ENCODE measurements at regions not wholly inside any gene's neighbourhood (a gene's known extent, or its start where the extent isn't known, plus 50 kb on each side); places are given as distances from the start of the nearest gene placed in this dataset.

- ATAC-seq (no peak), DNase-seq (no peak)
- TF ChIP-seq CTCF (IDR thresholded peaks at IDR 0.05), result no peak
- H3K4me1 ChIP-seq, result no peaks in the 10 kb centered on the region
- WGBS, 3 donors, result 46 to 75% (median 54%) methylated on average over 1 of the region's 1 CpG
- H3K27me3 ChIP-seq (ENCODE audit: insufficient read depth in 3 of 3, low read length in 2 of 3), result no peaks in the 10 kb centered on the region
- intact Hi-C loops (cut with DNase I), result no loop called here
- no peaks in the 10 kb centered on the region for H3K9me3 ChIP-seq
- H3K4me3 ChIP-seq, result no peak overlapping the region
- no peaks in the 10 kb centered on the region for H3K36me3 ChIP-seq (ENCODE audit: insufficient read depth in 1 of 2, low read depth in 1 of 2)
- no peak overlapping the region for H3K27ac ChIP-seq
These were observed 366.6 kb upstream of the FIGN start for GRCh38 chr2:164102366-164102765.

GRCh38 chr2:164091673-164092072 is 355.9 kb upstream of the FIGN start:
- no peaks in the 10 kb centered on the region for H3K36me3 ChIP-seq (ENCODE audit: insufficient read depth in 1 of 2, low read depth in 1 of 2)
- 46 to 65% (median 63%) methylated on average over 4 of the region's 4 CpGs for WGBS, 3 donors
- no peak overlapping the region for H3K27ac ChIP-seq
- no peak overlapping the region for H3K4me3 ChIP-seq
- ATAC-seq (no peak), DNase-seq (no peak)
- no peak for TF ChIP-seq CTCF (IDR thresholded peaks at IDR 0.05)
- no peaks in the 10 kb centered on the region for H3K9me3 ChIP-seq
- H3K4me1 ChIP-seq, result no peaks in the 10 kb centered on the region
- no peaks in the 10 kb centered on the region for H3K27me3 ChIP-seq (ENCODE audit: insufficient read depth in 3 of 3, low read length in 2 of 3)
- intact Hi-C loops (cut with DNase I), result no loop called here

- Histone ChIP-seq H3K4me3 (no peak overlapping the region), H3K27ac (no peak overlapping the region), H3K4me1 (no peaks in the 10 kb centered on the region), H3K9me3 (no peaks in the 10 kb centered on the region), H3K27me3 (ENCODE audit: insufficient read depth in 3 of 3, low read length in 2 of 3) (no peaks in the 10 kb centered on the region), H3K36me3 (ENCODE audit: insufficient read depth in 1 of 2, low read depth in 1 of 2) (no peaks in the 10 kb centered on the region)
- DNase-seq, result no peak
- intact Hi-C loops (cut with DNase I), result no loop called here
- no peak for TF ChIP-seq CTCF (IDR thresholded peaks at IDR 0.05)
- ATAC-seq, result no peak
- 41 to 43% (median 42%) methylated on average over 3 of the region's 3 CpGs for WGBS, 3 donors
These were observed 354.7 kb upstream of the FIGN start for GRCh38 chr2:164090533-164090932.

- intact Hi-C loops (cut with DNase I), result no loop called here
- TF ChIP-seq CTCF (IDR thresholded peaks at IDR 0.05), result no peak
- H3K36me3 ChIP-seq (ENCODE audit: insufficient read depth in 1 of 2, low read depth in 1 of 2), result no peaks in the 10 kb centered on the region
- H3K27ac ChIP-seq, result no peak overlapping the region
- ATAC-seq (no peak), DNase-seq (no peak)
- no peaks in the 10 kb centered on the region for H3K4me1 ChIP-seq
- WGBS, 3 donors, result 87 to 91% (median 88%) methylated on average over 2 of the region's 2 CpGs
- H3K27me3 ChIP-seq (ENCODE audit: insufficient read depth in 3 of 3, low read length in 2 of 3), result no peaks in the 10 kb centered on the region
- H3K9me3 ChIP-seq, result no peaks in the 10 kb centered on the region
- H3K4me3 ChIP-seq, result no peak overlapping the region
These were observed 348.3 kb upstream of the FIGN start for GRCh38 chr2:164084066-164084465.

- Histone ChIP-seq H3K9me3 (no peaks in the 10 kb centered on the region), H3K4me3 (no peak overlapping the region), H3K27me3 (ENCODE audit: insufficient read depth in 3 of 3, low read length in 2 of 3) (no peaks in the 10 kb centered on the region), H3K27ac (no peak overlapping the region), H3K4me1 (no peaks in the 10 kb centered on the region), H3K36me3 (ENCODE audit: insufficient read depth in 1 of 2, low read depth in 1 of 2) (no peaks in the 10 kb centered on the region)
- no peak for ATAC-seq
- no peak for DNase-seq
- 55 to 56% (median 56%) methylated on average over 2 of the region's 2 CpGs for whole genome bisulfite sequencing, 3 donors
- no peak for TF ChIP-seq CTCF (IDR thresholded peaks at IDR 0.05)
- intact Hi-C loops (cut with DNase I), result no loop called here
These were observed 344.7 kb upstream of the FIGN start for GRCh38 chr2:164080486-164080885.

Data from psoas muscle (tissue), 7 donors.